Stimulated activated CD4-positive, alpha-beta T cell treated with anti-CD3 and anti-CD28 coated beads, Interleukin-15, amount 100 ng/mL, for 1 hour (primary cell): ENCODE measurements at regions not wholly inside any gene's neighbourhood (a gene's known extent, or its start where the extent isn't known, plus 50 kb on each side); places are given as distances from the start of the nearest gene placed in this dataset.
"Not testable (repeated sequence)": the region's sequence is repeated elsewhere in the genome, so short reads cannot be mapped to it uniquely, and the experiment has no call there.

Source experiments
- DNase-seq, 2 donors: peaks; one replicate each; pipeline ENCODE4 v3.0.0-alpha.2; 2020; ENCODE audit warnings: low read depth in 1 of 2, low spot score in 1 of 2

- no peak for DNase-seq
Observed at GRCh38 chr2:226098861-226099745, 699.6 kb downstream of the NYAP2 start.

- no peak for DNase-seq
Observed at GRCh38 chr2:226095058-226095457, 695.5 kb downstream of the NYAP2 start.

GRCh38 chr2:226093364-226093763 lies 693.9 kb downstream of the NYAP2 start:
- no peak for DNase-seq

GRCh38 chr2:226088366-226088674 lies 688.8 kb downstream of the NYAP2 start:
- DNase-seq: no peak

GRCh38 chr2:226087505-226088365 lies 688.2 kb downstream of the NYAP2 start:
- DNase-seq: no peak

GRCh38 chr2:226087051-226087450 lies 687.5 kb downstream of the NYAP2 start:
- no peak for DNase-seq

- no peak for DNase-seq
Observed at GRCh38 chr2:226086190-226086589, 686.7 kb downstream of the NYAP2 start.

- not testable (repeated sequence) for DNase-seq
Observed at GRCh38 chr2:226085425-226085824, 685.9 kb downstream of the NYAP2 start.

- DNase-seq: no peak
Observed at GRCh38 chr2:226080334-226080733, 680.8 kb downstream of the NYAP2 start.

GRCh38 chr2:226079671-226080181 lies 680.2 kb downstream of the NYAP2 start:
- DNase-seq: no peak

- no peak for DNase-seq
Observed at GRCh38 chr2:226079196-226079595, 679.7 kb downstream of the NYAP2 start.

GRCh38 chr2:226078666-226079065 lies 679.2 kb downstream of the NYAP2 start:
- no peak for DNase-seq

GRCh38 chr2:226077841-226078240 lies 678.3 kb downstream of the NYAP2 start:
- DNase-seq: no peak

- no peak for DNase-seq
Observed at GRCh38 chr2:226077031-226077430, 677.5 kb downstream of the NYAP2 start.

GRCh38 chr2:226076529-226076928 lies 677.0 kb downstream of the NYAP2 start:
- no peak for DNase-seq

- no peak for DNase-seq
Observed at GRCh38 chr2:226074391-226074790, 674.9 kb downstream of the NYAP2 start.

- DNase-seq: no peak
Observed at GRCh38 chr2:226073496-226074160, 674.1 kb downstream of the NYAP2 start.

- DNase-seq: no peak
Observed at GRCh38 chr2:226066873-226067272, 667.4 kb downstream of the NYAP2 start.

GRCh38 chr2:226066391-226066790 lies 666.9 kb downstream of the NYAP2 start:
- no peak for DNase-seq

- DNase-seq: no peak
Observed at GRCh38 chr2:226064932-226065570, 665.5 kb downstream of the NYAP2 start.
